RWPE1 (cell line): ENCODE measurements at regions not wholly inside any gene's neighbourhood (a gene's known extent, or its start where the extent isn't known, plus 50 kb on each side); places are given as distances from the start of the nearest gene placed in this dataset.

Source experiments
- CTCF ChIA-PET: fragments of 350-600 bp; sonication (Branson Sonifier 250); formaldehyde crosslinking; extraction: SDS; loops from one replicate; lab custom pipeline; 2021; lab: Yijun Ruan, JAX
- POLR2A ChIA-PET: fragments of 400-600 bp; formaldehyde crosslinking; extraction: SDS; loops from one replicate; lab custom pipeline; 2020; ENCODE audit warnings: antibody characterized with exemption; ENCODE audit not compliant: low non-redundant PET; lab: Yijun Ruan, JAX
- DNase-seq: peaks from one replicate; pipeline ENCODE4 v3.0.0; 2012; ENCODE audit warnings: low spot score
- H3K27ac ChIP-seq: fragments of 450-650 bp; 2 replicates; pipeline ENCODE4 v1.5.1; 2017
- CTCF ChIP-seq: fragments of 450-650 bp; conservative IDR thresholded peaks from 2 replicates; pipeline ENCODE4 v1.5.1; 2017; ENCODE audit warnings: low read depth, mild to moderate bottlenecking

- ChIA-PET POLR2A (no interaction called here), CTCF (no interaction called here)
- H3K27ac ChIP-seq, result no peak overlapping the region
- no peak for DNase-seq
- TF ChIP-seq CTCF, result no peak
These were observed 375.3 kb upstream of the DDI1 start for GRCh38 chr11:103661185-103661584.

- CTCF ChIA-PET, result no interaction called here
- POLR2A ChIA-PET, result no interaction called here
- DNase-seq, result no peak
- H3K27ac ChIP-seq, result no peak overlapping the region
- no peak for TF ChIP-seq CTCF
These were observed 374.4 kb upstream of the DDI1 start for GRCh38 chr11:103661991-103662390.

GRCh38 chr11:103662880-103663279 is 373.6 kb upstream of the DDI1 start:
- ChIA-PET POLR2A (no interaction called here), CTCF (interaction anchor here (0.6 kb wide), 1 partner anchor 138 kb away, joined by 3 read pairs; no protein-coding TSS in a partner anchor)
- TF ChIP-seq CTCF, result no peak
- H3K27ac ChIP-seq, result no peak overlapping the region
- DNase-seq, result no peak

- no peak for DNase-seq
- POLR2A ChIA-PET, result no interaction called here
- CTCF ChIA-PET, result no interaction called here
- H3K27ac ChIP-seq, result no peak overlapping the region
- no peak for TF ChIP-seq CTCF
These were observed 367.6 kb upstream of the DDI1 start for GRCh38 chr11:103668859-103669258.

GRCh38 chr11:103671143-103671651 is 365.2 kb upstream of the DDI1 start:
- CTCF ChIA-PET, result interaction anchor here (0.5 to 0.6 kb wide), 3 partner anchors 168 to 1989 kb away, joined by 3 read pairs; no protein-coding TSS in a partner anchor
- H3K27ac ChIP-seq, result no peak overlapping the region
- TF ChIP-seq CTCF, result no peak
- POLR2A ChIA-PET, result no interaction called here
- DNase-seq, result no peak

- no peak for DNase-seq
- ChIA-PET CTCF (interaction anchor here (0.6 to 0.7 kb wide), 2 partner anchors 20 to 21 kb away, joined by 3 to 5 read pairs; no protein-coding TSS in a partner anchor), POLR2A (no interaction called here)
- no peak overlapping the region for H3K27ac ChIP-seq
- TF ChIP-seq CTCF, result no peak
These were observed 362.7 kb upstream of the DDI1 start for GRCh38 chr11:103673773-103674172.

- no peak overlapping the region for H3K27ac ChIP-seq
- ChIA-PET POLR2A (no interaction called here), CTCF (no interaction called here)
- DNase-seq, result no peak
- no peak for TF ChIP-seq CTCF
These were observed 360.0 kb upstream of the DDI1 start for GRCh38 chr11:103676413-103676812.
